B cell (primary cell): ENCODE measurements at regions not wholly inside any gene's neighbourhood (a gene's known extent, or its start where the extent isn't known, plus 50 kb on each side); places are given as distances from the start of the nearest gene placed in this dataset.

Experiments
- ATAC-seq: fragments of 200-7000 bp; cut with Tn5 transposase; one replicate; pipeline ENCODE4 v1.10.0; 2021; ENCODE audit warnings: low read depth, mild to moderate bottlenecking, moderate number of reproducible peaks, moderate library complexity
- CTCF ChIA-PET: fragments of 350-600 bp; sonication (Branson Sonifier 250); formaldehyde crosslinking; loops from one replicate; lab custom pipeline; 2021; ENCODE audit warnings: antibody characterized with exemption, inconsistent platforms; lab: Charles Lee
- POLR2A ChIA-PET: fragments of 350-600 bp; sonication (Branson Sonifier 250); formaldehyde crosslinking; loops from one replicate; lab custom pipeline; 2021; ENCODE audit warnings: antibody characterized with exemption; lab: Charles Lee
- DNase-seq: peaks from one replicate; pipeline ENCODE4 v3.0.0; 2013
- H2AFZ ChIP-seq: 2 replicates; pipeline ENCODE4 v1.6.1; 2012; ENCODE audit warnings: mild to moderate bottlenecking, low read depth, low read length; ENCODE audit not compliant: insufficient read depth, poor library complexity, severe bottlenecking
- H3K27ac ChIP-seq, 2 donors: 1 replicate in 1 of 2; 2 replicates in 1 of 2; pipeline ENCODE4 v1.5.1; 2012 to 2013; ENCODE audit warnings: low read length in 2 of 2, mild to moderate bottlenecking in 2 of 2, moderate library complexity in 1 of 2
- H3K27me3 ChIP-seq, 4 experiments: fragments of 200-600 bp in 1 of 4; sonication (generic) in 1 of 4; replicated peaks in 1 of 4; 1 replicate in 2 of 4; 2 replicates in 2 of 4; pipeline versions ENCODE4 v1.6.1 to v1.7.0; 2013 to 2016; ENCODE audit warnings: low read length in 3 of 4, mild to moderate bottlenecking in 2 of 4, mixed read lengths in 1 of 4, moderate library complexity in 1 of 4; ENCODE audit not compliant: insufficient read depth in 4 of 4, control insufficient read depth in 3 of 4; ENCODE audit errors: control extremely low read depth in 1 of 4
- H3K36me3 ChIP-seq, 2 experiments: replicated peaks in 1 of 2; 1 replicate in 1 of 2; 2 replicates in 1 of 2; pipeline versions ENCODE4 v1.6.1 to v1.7.1; 2013; ENCODE audit warnings: low read length in 1 of 2; ENCODE audit not compliant: insufficient read depth in 2 of 2, control insufficient read depth in 1 of 2; ENCODE audit errors: control extremely low read depth in 1 of 2, extremely low read depth in 1 of 2
- H3K4me1 ChIP-seq, 2 donors: fragments of 200-600 bp in 1 of 2; sonication (generic) in 1 of 2; 1 replicate in 1 of 2; 2 replicates in 1 of 2; pipeline versions ENCODE4 v1.5.1 to v1.6.1; 2013 to 2017; ENCODE audit warnings: low read length in 2 of 2; ENCODE audit not compliant: control insufficient read depth in 2 of 2, insufficient read depth in 2 of 2
- H3K4me2 ChIP-seq: replicated peaks from 2 replicates; pipeline ENCODE3; 2012; ENCODE audit warnings: mild to moderate bottlenecking, low read depth, low read length; ENCODE audit not compliant: poor library complexity, severe bottlenecking
- H3K4me3 ChIP-seq, 5 experiments: fragments of 200-600 bp in 1 of 5; sonication (generic) in 1 of 5; 1 replicate in 3 of 5; 2 replicates in 2 of 5; pipeline versions ENCODE4 v1.5.1 to v1.7.0; 2011 to 2016; ENCODE audit warnings: low read length in 4 of 5, mild to moderate bottlenecking in 4 of 5, low read depth in 2 of 5, control low read depth in 1 of 5, moderate library complexity in 1 of 5; ENCODE audit not compliant: insufficient read depth in 1 of 5; ENCODE audit errors: control extremely low read depth in 1 of 5, extremely low read depth in 1 of 5
- H3K79me2 ChIP-seq: fragments of 200-600 bp; sonication (generic); one replicate; pipeline ENCODE4 v1.6.0; 2016; ENCODE audit warnings: low read length; ENCODE audit not compliant: control insufficient read depth, insufficient read depth
- H3K9ac ChIP-seq: fragments of 200-600 bp; sonication (generic); 2 replicates; pipeline ENCODE4 v1.6.1; 2017; ENCODE audit warnings: mild to moderate bottlenecking, low read length, moderate library complexity
- H3K9me3 ChIP-seq, 3 donors: one replicate each; pipeline versions ENCODE4 v1.6.1 to v1.7.1; 2013; ENCODE audit warnings: low read length in 2 of 3; ENCODE audit not compliant: control insufficient read depth in 2 of 3, insufficient read depth in 1 of 3; ENCODE audit errors: control extremely low read depth in 1 of 3
- H4K20me1 ChIP-seq: 2 replicates; pipeline ENCODE4 v1.6.0; 2012; ENCODE audit warnings: mild to moderate bottlenecking, low read length; ENCODE audit not compliant: insufficient read depth, control insufficient read depth, poor library complexity, severe bottlenecking
- H3K27ac Mint-ChIP-seq: one replicate; pipeline ENCODE4 v1.8.0; 2021; ENCODE audit warnings: mixed read lengths
- H3K27me3 Mint-ChIP-seq: one replicate; pipeline ENCODE4 v1.8.0; 2021; ENCODE audit warnings: mixed read lengths
- H3K4me1 Mint-ChIP-seq: one replicate; pipeline ENCODE4 v1.8.0; 2021; ENCODE audit warnings: mixed read lengths
- H3K4me3 Mint-ChIP-seq: one replicate; pipeline ENCODE4 v1.8.0; 2021; ENCODE audit warnings: mixed read lengths
- H3K9me3 Mint-ChIP-seq: one replicate; pipeline ENCODE4 v1.8.0; 2022; ENCODE audit warnings: mixed read lengths; ENCODE audit not compliant: insufficient read depth
- EZH2 ChIP-seq: IDR thresholded peaks from 2 replicates; pipeline ENCODE4 v1.6.1; 2012; ENCODE audit warnings: borderline replicate concordance, low read depth, mild to moderate bottlenecking, moderate library complexity, low read length; ENCODE audit not compliant: insufficient read depth, poor library complexity, severe bottlenecking
- WGBS: methylation state at CpG from one replicate; pipeline ENCODE4 v1.1.5; 2013; ENCODE audit warnings: missing lambda C conversion rate; ENCODE audit not compliant: insufficient coverage; 5-methylcytosine and 5-hydroxymethylcytosine counted together
- intact Hi-C: fragments of 100-400 bp; cut with micrococcal nuclease; formaldehyde crosslinking; loops from one replicate; pipeline ENCODE4 v1.10.0; 2022
- TF ChIP-seq, protein P1 (sequence below): fragments of 200-600 bp; IDR thresholded peaks from one replicate; pipeline ENCODE4 v1.8.0; 2022; ENCODE audit warnings: antibody characterized with exemption, mild to moderate bottlenecking

DNA sequence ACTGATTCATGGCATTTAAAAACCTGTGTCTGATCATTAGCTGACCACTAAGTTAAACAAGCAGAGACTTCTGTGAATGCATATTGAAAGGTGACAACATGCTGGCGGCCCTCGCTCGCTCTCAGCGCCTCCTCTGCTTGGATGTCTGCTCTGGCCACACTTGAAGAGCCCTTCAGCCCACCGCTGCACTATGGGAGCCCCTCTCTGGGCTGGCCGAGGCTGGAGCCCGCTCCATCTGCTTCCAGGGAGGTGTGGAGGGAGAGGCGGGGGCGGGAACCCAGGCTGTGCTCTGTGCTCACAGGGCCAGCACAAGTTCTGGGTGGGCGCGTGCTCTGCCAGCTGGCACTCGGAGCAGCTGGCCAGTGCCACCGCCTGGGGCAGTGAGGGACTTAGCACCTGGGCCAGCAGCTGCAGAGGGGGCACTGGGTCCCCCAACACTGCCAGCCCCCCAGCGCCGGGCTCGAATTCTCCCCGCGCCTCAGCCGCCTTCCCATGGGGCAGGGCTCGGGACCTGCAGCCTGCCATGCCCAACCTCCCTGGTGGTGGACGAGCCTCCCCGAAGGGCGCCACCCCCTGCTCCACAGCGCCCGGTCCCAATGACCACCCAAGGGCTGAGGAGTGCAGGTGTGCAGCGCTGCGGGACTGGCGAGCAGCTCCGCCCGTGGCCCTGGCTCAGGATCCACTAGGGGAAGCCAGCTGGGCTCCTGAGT is 252.4 kb downstream of the ZIC4 start:
- Histone ChIP-seq H3K4me2 (no peak overlapping the region), H4K20me1 (no peaks in the 10 kb centered on the region), H3K4me1 (no peaks in the 10 kb centered on the region), H3K9ac (no peak overlapping the region), H3K36me3 (no peaks in the 10 kb centered on the region), H3K27ac (no peak overlapping the region), H3K9me3 (peaks cover 0 to 9% (median 3%) of the 10 kb centered on the region in 3 donors), H2AFZ (no peak overlapping the region), H3K79me2 (no peaks in the 10 kb centered on the region), H3K4me3 (no peak overlapping the region), H3K27me3 (no peaks in the 10 kb centered on the region)
- H3K27ac Mint-ChIP-seq = no peak overlapping the region
- TF ChIP-seq, protein P1, sequence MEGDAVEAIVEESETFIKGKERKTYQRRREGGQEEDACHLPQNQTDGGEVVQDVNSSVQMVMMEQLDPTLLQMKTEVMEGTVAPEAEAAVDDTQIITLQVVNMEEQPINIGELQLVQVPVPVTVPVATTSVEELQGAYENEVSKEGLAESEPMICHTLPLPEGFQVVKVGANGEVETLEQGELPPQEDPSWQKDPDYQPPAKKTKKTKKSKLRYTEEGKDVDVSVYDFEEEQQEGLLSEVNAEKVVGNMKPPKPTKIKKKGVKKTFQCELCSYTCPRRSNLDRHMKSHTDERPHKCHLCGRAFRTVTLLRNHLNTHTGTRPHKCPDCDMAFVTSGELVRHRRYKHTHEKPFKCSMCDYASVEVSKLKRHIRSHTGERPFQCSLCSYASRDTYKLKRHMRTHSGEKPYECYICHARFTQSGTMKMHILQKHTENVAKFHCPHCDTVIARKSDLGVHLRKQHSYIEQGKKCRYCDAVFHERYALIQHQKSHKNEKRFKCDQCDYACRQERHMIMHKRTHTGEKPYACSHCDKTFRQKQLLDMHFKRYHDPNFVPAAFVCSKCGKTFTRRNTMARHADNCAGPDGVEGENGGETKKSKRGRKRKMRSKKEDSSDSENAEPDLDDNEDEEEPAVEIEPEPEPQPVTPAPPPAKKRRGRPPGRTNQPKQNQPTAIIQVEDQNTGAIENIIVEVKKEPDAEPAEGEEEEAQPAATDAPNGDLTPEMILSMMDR = no peak
- no peak for TF ChIP-seq EZH2
- no peak for DNase-seq
- intact Hi-C loops = no loop called here
- no peaks in the 10 kb centered on the region for H3K9me3 Mint-ChIP-seq
- ATAC-seq = no peak
- no peak overlapping the region for H3K4me3 Mint-ChIP-seq
- POLR2A ChIA-PET = no interaction called here
- 89% methylated on average over 29 of the region's 30 CpGs for WGBS
- no peaks in the 10 kb centered on the region for H3K27me3 Mint-ChIP-seq
- no peaks in the 10 kb centered on the region for H3K4me1 Mint-ChIP-seq
- CTCF ChIA-PET = no interaction called here

DNA sequence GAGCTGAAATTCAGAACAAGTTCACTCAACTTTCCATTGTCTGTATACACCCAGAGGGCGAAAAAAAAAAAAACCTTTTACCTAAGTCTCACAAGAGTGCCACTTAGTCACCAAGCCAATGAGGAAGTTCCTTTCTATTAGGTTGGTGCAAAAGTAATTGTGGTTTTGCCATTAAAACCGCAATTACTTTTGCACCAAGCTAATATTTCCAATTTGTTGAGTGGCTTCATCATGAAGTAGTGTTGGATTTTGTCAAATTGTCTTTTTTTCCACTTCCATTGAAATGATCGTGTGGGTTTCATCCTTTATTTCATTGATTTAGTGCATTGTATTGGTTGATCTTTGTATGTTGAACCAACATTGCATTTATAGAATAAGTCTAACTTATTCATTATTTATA is 253.9 kb downstream of the ZIC4 start:
- CTCF ChIA-PET = no interaction called here

More for the DNA sequence above, 253.9 kb downstream of the ZIC4 start:
- Histone ChIP-seq H3K27me3 (no peaks in the 10 kb centered on the region), H3K4me2 (no peak overlapping the region), H3K9ac (no peak overlapping the region), H3K36me3 (no peaks in the 10 kb centered on the region), H3K4me3 (no peak overlapping the region), H3K79me2 (no peaks in the 10 kb centered on the region), H3K27ac (no peak overlapping the region), H4K20me1 (no peaks in the 10 kb centered on the region), H3K4me1 (no peaks in the 10 kb centered on the region), H3K9me3 (peaks cover 0 to 10% (median 3%) of the 10 kb centered on the region in 3 donors), H2AFZ (no peak overlapping the region)
- DNase-seq (no peak), ATAC-seq (no peak)
- no peak overlapping the region for H3K4me3 Mint-ChIP-seq
- no peaks in the 10 kb centered on the region for H3K9me3 Mint-ChIP-seq
- H3K27ac Mint-ChIP-seq = no peak overlapping the region
- H3K4me1 Mint-ChIP-seq = no peaks in the 10 kb centered on the region
- POLR2A ChIA-PET = no interaction called here
- no peaks in the 10 kb centered on the region for H3K27me3 Mint-ChIP-seq
- TF ChIP-seq, protein P1 = no peak
- no peak for TF ChIP-seq EZH2
- intact Hi-C loops = no loop called here
- WGBS = no CpG with 5 or more reads among the region's 3 CpGs
